NB4 (cell line): ENCODE measurements at regions not wholly inside any gene's neighbourhood (a gene's known extent, or its start where the extent isn't known, plus 50 kb on each side); places are given as distances from the start of the nearest gene placed in this dataset.
"Not testable (repeated sequence)": the region's sequence is repeated elsewhere in the genome, so short reads cannot be mapped to it uniquely, and the experiment has no call there.

Experiments
- TF ChIP-seq, protein P1 (sequence below): IDR thresholded peaks from 2 replicates; pipeline ENCODE4 v1.6.1; 2011; ENCODE audit warnings: low read depth, low read length
- TF ChIP-seq, protein P2 (sequence below): IDR thresholded peaks from one replicate; pipeline ENCODE4 v1.5.1; 2012; ENCODE audit warnings: low read depth, low read length

DNA sequence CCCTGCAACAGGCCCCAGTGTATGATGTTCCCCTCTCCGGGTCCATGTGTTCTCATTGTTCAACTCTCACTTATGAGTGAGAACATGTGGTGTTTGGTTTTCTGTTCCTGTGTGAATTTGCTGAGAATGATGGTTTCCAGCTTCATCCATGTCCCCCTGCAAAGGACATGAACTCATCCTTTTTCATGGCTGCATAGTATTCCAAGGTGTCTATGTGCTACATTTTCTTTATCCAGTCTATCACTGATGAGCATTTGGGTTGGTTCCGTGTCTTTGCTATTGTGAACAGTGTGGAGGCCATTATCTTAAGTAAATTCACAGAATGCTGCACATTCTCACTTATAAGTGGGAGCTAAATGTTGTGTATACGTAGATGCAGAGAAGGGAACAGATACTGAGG lies 205.3 kb downstream of the SHOX start:
- TF ChIP-seq, protein P1, sequence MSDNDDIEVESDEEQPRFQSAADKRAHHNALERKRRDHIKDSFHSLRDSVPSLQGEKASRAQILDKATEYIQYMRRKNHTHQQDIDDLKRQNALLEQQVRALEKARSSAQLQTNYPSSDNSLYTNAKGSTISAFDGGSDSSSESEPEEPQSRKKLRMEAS = not testable (repeated sequence)
- TF ChIP-seq, protein P2, sequence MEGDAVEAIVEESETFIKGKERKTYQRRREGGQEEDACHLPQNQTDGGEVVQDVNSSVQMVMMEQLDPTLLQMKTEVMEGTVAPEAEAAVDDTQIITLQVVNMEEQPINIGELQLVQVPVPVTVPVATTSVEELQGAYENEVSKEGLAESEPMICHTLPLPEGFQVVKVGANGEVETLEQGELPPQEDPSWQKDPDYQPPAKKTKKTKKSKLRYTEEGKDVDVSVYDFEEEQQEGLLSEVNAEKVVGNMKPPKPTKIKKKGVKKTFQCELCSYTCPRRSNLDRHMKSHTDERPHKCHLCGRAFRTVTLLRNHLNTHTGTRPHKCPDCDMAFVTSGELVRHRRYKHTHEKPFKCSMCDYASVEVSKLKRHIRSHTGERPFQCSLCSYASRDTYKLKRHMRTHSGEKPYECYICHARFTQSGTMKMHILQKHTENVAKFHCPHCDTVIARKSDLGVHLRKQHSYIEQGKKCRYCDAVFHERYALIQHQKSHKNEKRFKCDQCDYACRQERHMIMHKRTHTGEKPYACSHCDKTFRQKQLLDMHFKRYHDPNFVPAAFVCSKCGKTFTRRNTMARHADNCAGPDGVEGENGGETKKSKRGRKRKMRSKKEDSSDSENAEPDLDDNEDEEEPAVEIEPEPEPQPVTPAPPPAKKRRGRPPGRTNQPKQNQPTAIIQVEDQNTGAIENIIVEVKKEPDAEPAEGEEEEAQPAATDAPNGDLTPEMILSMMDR = not testable (repeated sequence)
